ENCODE measurements at regions not wholly inside any gene's neighbourhood (a gene's known extent, or its start where the extent isn't known, plus 50 kb on each side); places are given as distances from the start of the nearest gene placed in this dataset.

DNA sequence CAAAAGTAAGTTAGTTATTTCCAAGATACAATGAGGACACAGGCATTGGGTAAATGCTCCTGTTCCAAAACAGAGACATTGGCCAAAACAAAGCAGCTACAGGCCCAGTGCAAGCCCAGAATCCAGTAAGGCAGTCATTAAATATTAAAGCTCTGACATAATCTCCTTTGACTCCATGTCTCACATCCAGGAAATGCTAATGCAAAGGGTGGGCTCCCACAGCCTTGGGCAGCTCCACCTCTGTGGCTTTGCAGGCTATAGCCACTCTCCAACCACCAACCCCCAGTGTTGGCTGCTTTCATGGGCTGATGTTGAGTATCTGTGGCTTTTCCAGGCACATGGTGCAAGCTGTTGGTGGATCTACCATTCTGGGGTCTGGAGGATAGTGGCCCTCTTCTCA is 733.4 kb upstream of the SOX9 start:
- CTCF ChIA-PET, result no interaction called here
- no peaks in the 10 kb centered on the region for H3K4me1 Mint-ChIP-seq
- Histone ChIP-seq H3K4me3 (ENCODE audit: control extremely low read depth in 1 of 5, extremely low read depth in 1 of 5, insufficient read depth in 1 of 5, low read depth in 2 of 5, low read length in 4 of 5) (no peak overlapping the region), H3K36me3 (replicated peaks in 1 of 2; ENCODE audit: control extremely low read depth in 1 of 2, control insufficient read depth in 1 of 2, extremely low read depth in 1 of 2, insufficient read depth in 2 of 2, low read length in 1 of 2) (no peaks in the 10 kb centered on the region), H3K27me3 (replicated peaks in 1 of 4; ENCODE audit: control extremely low read depth in 1 of 4, control insufficient read depth in 3 of 4, insufficient read depth in 4 of 4, low read length in 3 of 4) (no peaks in the 10 kb centered on the region), H2AFZ (ENCODE audit: insufficient read depth, low read depth, low read length, poor library complexity, severe bottlenecking) (no peak overlapping the region), H3K9ac (ENCODE audit: low read length) (no peak overlapping the region), H3K4me2 (replicated peaks; ENCODE audit: low read depth, low read length, poor library complexity, severe bottlenecking) (no peak overlapping the region), H3K79me2 (ENCODE audit: control insufficient read depth, insufficient read depth, low read length) (no peaks in the 10 kb centered on the region), H4K20me1 (ENCODE audit: control insufficient read depth, insufficient read depth, low read length, poor library complexity, severe bottlenecking) (no peaks in the 10 kb centered on the region), H3K9me3 (ENCODE audit: control extremely low read depth in 1 of 3, control insufficient read depth in 2 of 3, insufficient read depth in 1 of 3, low read length in 2 of 3) (peaks cover 0 to 12% (median 2%) of the 10 kb centered on the region in 3 donors), H3K4me1 (ENCODE audit: control insufficient read depth in 2 of 2, insufficient read depth in 2 of 2, low read length in 2 of 2) (no peaks in the 10 kb centered on the region), H3K27ac (ENCODE audit: low read length in 2 of 2) (no peak overlapping the region)
- no peak overlapping the region for H3K4me3 Mint-ChIP-seq
- intact Hi-C loops (cut with micrococcal nuclease), result no loop called here
- H3K27me3 Mint-ChIP-seq, result no peaks in the 10 kb centered on the region
- no peak overlapping the region for H3K27ac Mint-ChIP-seq
- no peak for DNase-seq
- peaks cover 5% of the 10 kb centered on the region for H3K9me3 Mint-ChIP-seq (ENCODE audit: insufficient read depth)
- POLR2A ChIA-PET, result no interaction called here
- TF ChIP-seq CTCF (IDR thresholded peaks at IDR 0.05) (no peak), EZH2 (IDR thresholded peaks at IDR 0.05; ENCODE audit: borderline replicate concordance, insufficient read depth, low read depth, low read length, poor library complexity, severe bottlenecking) (no peak)
- no peak for ATAC-seq (ENCODE audit: low read depth)

- Mint-ChIP-seq H3K27ac (no peak overlapping the region), H3K4me1 (no peaks in the 10 kb centered on the region), H3K27me3 (no peaks in the 10 kb centered on the region), H3K4me3 (no peak overlapping the region), H3K9me3 (ENCODE audit: insufficient read depth) (no peaks in the 10 kb centered on the region)
- no peak overlapping the region for H3K27ac ChIP-seq (ENCODE audit: low read length in 2 of 2)
- no peak overlapping the region for H2AFZ ChIP-seq (ENCODE audit: insufficient read depth, low read depth, low read length, poor library complexity, severe bottlenecking)
- ATAC-seq (ENCODE audit: low read depth) (no peak), DNase-seq (no peak)
- H3K9me3 ChIP-seq (ENCODE audit: control extremely low read depth in 1 of 3, control insufficient read depth in 2 of 3, insufficient read depth in 1 of 3, low read length in 2 of 3), result peaks cover 0 to 11% (median 0%) of the 10 kb centered on the region in 3 donors
- POLR2A ChIA-PET, result no interaction called here
- intact Hi-C loops (cut with micrococcal nuclease), result no loop called here
- H3K79me2 ChIP-seq (ENCODE audit: control insufficient read depth, insufficient read depth, low read length), result no peaks in the 10 kb centered on the region
- H3K9ac ChIP-seq (ENCODE audit: low read length), result no peak overlapping the region
- H3K27me3 ChIP-seq (replicated peaks in 1 of 4; ENCODE audit: control extremely low read depth in 1 of 4, control insufficient read depth in 3 of 4, insufficient read depth in 4 of 4, low read length in 3 of 4), result no peaks in the 10 kb centered on the region
- CTCF ChIA-PET, result no interaction called here
- WGBS (ENCODE audit: insufficient coverage), result 93% methylated on average over 2 of the region's 4 CpGs
- H3K4me1 ChIP-seq (ENCODE audit: control insufficient read depth in 2 of 2, insufficient read depth in 2 of 2, low read length in 2 of 2), result no peaks in the 10 kb centered on the region
- H3K36me3 ChIP-seq (replicated peaks in 1 of 2; ENCODE audit: control extremely low read depth in 1 of 2, control insufficient read depth in 1 of 2, extremely low read depth in 1 of 2, insufficient read depth in 2 of 2, low read length in 1 of 2), result no peaks in the 10 kb centered on the region
- no peak overlapping the region for H3K4me3 ChIP-seq (ENCODE audit: control extremely low read depth in 1 of 5, extremely low read depth in 1 of 5, insufficient read depth in 1 of 5, low read depth in 2 of 5, low read length in 4 of 5)
- H3K4me2 ChIP-seq (replicated peaks; ENCODE audit: low read depth, low read length, poor library complexity, severe bottlenecking), result no peak overlapping the region
- TF ChIP-seq EZH2 (IDR thresholded peaks at IDR 0.05; ENCODE audit: borderline replicate concordance, insufficient read depth, low read depth, low read length, poor library complexity, severe bottlenecking) (no peak), CTCF (IDR thresholded peaks at IDR 0.05) (no peak)
- H4K20me1 ChIP-seq (ENCODE audit: control insufficient read depth, insufficient read depth, low read length, poor library complexity, severe bottlenecking), result no peaks in the 10 kb centered on the region
Measured at GRCh38 chr17:71392715-71393567, 727.9 kb upstream of the SOX9 start.

Data from B cell (primary cell).